ENCODE measurements at regions not wholly inside any gene's neighbourhood (a gene's known extent, or its start where the extent isn't known, plus 50 kb on each side); places are given as distances from the start of the nearest gene placed in this dataset.

GRCh38 chr2:139814458-139814857 is 1034.3 kb upstream of the NXPH2 start:
- DNase-seq: no peak

- no peak for DNase-seq
These were observed 1033.2 kb upstream of the NXPH2 start for GRCh38 chr2:139813340-139813739.

GRCh38 chr2:139805441-139805840 is 1025.3 kb upstream of the NXPH2 start:
- no peak for DNase-seq

- peak; percentile 2 to 3 for DNase-seq
These were observed 1018.2 kb upstream of the NXPH2 start for GRCh38 chr2:139798391-139798790.

DNA sequence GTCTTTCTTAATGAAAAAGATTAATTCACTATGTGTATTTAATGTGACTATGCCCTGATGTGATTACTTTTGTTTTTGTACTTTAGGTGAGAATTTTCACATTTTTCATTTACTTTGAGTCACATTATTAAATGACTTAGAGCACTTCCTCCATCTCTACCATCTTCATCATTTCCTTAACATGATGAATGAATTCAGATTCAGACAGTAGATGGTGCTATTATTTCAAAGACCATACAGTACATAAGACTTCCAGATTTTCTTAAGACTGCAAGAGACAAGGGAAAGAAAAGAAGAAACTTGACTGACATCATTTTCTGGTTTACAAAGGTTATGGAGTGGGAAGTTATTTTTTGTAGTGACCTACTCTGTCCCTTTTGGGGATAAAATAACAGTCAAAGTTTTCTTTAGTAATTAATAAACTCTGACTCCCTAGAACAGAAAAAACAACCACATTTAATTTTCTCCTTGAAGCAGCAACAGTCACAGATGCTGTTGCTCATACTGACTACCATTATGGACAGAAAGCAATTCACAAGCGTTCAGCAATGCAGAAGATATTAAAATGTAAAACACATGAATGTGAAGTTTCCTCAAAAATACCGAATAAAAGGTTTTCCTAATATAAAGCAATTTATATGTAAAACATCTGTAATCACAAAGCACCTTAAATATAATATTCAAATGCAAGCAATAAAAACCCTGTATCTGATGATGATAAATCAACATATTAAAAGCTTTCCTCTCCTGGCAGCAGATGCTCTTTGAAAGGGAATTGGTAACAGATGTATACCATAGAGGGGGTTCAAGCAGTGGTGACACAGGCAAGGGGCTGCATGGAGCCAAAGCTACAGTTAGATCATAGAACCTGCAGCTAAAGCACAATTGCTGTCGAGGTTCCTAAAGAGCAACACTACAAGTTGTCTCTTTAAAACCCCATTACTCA is 1010.9 kb upstream of the NXPH2 start:
- DNase-seq: peak; percentile 30 to 49

DNA sequence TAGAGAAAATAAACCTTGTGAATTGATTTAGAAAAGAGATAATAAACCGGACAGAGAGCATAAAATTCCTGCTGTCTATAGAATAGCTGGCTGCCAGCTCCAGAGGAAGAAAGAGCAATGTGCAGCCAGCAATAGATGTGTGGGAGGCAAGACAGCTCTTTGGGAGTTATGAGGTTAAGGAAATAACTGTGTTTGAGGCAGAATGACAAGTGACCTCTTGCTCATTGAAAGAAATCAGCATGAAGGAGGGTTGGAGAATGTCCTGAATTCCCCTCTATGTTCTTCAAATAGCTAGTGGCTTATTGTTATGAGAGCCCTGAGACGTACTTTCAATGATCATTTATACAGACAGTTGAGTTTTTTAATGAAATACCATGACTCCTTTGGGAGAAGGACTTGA is 1009.9 kb upstream of the NXPH2 start:
- DNase-seq: no peak

- DNase-seq: no peak
These were observed 998.5 kb upstream of the NXPH2 start for GRCh38 chr2:139778732-139779131.

- no peak for DNase-seq
These were observed 993.6 kb upstream of the NXPH2 start for GRCh38 chr2:139773720-139774277.

- DNase-seq: no peak
These were observed 989.4 kb upstream of the NXPH2 start for GRCh38 chr2:139769633-139770032.

DNA sequence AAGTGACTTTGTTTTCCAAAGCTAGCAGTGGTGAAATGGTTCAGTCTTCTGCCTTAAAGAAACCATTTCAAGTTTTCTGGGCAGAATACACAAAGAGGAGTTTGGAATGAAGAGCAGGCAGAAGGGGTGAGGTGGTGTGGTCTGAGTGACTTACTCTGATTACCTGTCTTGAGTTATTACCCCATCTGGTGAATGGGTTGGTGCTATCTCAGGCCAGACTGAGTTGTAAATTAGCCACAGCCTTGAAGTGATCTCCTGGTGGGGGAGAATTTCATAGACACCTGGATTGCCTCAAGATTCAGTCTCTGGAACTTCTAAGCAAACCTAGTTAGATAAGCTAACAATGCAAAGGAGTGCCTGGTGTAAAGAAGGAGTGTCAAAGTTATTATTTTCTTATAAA is 983.5 kb upstream of the NXPH2 start:
- no peak for DNase-seq

DNA sequence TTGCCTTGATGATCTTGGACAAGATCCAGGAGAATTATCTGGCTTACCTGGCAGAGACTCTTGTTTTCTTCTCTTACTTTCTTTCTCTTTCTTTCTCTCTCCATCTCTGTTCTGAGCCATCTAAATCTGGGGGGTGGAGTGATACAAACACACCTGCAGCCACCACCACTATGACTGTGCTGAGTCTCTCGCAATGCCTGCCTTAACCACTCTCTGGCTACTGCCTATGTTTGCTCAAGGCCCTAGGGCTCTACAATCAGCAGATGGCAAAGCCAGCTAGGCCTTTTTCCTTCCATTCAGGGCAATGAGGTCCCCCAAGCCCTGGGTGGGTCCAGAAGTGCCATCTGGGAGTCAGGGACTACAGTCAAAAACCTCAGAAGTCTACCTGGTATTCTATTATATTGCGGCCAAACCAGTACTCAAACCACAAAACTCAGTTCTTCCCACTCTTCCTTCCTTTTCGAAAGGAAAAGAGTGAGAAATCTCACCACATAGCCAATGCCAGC is 978.9 kb upstream of the NXPH2 start:
- no peak for DNase-seq

DNA sequence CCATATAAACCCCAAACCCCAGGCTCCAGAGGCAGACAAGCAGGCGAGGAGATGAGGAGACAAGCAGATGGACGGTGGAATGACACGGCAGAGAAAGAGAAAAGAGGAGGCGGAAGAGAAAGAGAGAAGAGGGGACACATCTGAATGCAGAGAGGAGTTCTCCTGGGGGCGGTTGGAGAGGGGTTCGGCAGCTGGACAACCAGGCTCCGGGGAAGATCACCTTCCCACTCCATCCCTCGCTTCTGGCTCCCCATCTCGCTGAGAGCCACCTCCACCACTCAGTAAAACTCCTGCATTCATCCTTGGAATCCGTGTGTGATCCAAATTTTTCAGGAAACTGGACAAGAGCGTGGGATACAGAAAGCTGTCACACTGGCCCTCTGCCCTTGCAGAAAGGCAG is 966.7 kb upstream of the NXPH2 start:
- DNase-seq: no peak

GRCh38 chr2:139744273-139744672 is 964.1 kb upstream of the NXPH2 start:
- no peak for DNase-seq

GRCh38 chr2:139742216-139743172 is 962.3 kb upstream of the NXPH2 start:
- no peak for DNase-seq

DNA sequence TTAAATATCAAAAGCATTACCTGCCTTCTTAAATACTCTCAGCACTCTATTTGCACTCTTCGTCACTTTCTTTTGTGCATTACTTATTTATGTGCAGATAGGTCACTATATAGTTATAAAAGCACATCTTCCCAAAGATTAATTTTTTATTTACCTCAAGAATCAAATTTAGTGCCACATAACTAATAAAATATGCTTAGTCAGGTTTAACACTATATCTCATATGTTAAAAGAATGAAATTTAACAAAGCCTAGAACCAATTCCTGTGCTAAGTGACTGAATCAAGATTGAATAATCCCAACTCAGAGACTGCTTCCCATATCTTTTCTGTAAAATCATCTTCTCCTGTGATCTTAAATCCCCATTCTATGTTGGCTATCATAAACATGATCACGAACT is 957.5 kb upstream of the NXPH2 start:
- DNase-seq: no peak

DNA sequence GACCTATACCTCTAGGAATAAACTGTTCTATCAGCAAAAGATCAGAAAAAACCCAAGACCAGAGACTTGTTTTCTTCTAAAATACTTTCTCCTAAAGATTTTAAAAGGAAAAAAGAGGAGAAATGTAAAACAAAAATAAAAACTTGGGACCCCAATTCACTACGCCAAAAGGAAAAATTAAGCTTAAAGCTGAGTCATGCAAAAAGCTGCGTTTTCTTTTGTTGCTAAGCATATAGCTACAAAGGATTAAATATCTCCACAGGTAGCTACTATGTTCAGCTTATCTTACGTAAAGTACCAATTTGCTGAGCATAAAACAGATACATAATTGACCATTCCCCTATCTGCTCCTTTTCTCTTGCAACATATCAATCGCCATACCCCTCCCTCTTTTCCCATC is 950.0 kb upstream of the NXPH2 start:
- no peak for DNase-seq

- no peak for DNase-seq
These were observed 941.3 kb upstream of the NXPH2 start for GRCh38 chr2:139721411-139721995.

DNA sequence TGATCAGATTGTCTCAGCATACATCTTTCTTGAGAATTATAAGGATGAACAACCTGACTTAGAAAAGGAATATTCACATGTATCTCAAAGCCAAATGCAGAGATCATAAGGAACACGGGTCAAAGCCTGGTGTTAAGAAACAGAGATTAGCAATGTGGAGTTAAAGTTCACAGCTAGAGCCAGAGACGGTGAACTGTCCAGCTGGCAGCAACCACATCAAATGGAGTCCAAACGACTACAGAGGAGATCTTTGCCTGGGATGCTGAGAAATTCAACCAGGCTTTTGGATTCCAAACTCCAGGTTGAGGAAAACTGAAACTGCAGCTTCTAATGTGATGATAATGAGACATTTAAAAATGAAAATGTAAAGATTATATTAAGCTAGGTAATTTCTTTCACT is 939.9 kb upstream of the NXPH2 start:
- DNase-seq: no peak

DNA sequence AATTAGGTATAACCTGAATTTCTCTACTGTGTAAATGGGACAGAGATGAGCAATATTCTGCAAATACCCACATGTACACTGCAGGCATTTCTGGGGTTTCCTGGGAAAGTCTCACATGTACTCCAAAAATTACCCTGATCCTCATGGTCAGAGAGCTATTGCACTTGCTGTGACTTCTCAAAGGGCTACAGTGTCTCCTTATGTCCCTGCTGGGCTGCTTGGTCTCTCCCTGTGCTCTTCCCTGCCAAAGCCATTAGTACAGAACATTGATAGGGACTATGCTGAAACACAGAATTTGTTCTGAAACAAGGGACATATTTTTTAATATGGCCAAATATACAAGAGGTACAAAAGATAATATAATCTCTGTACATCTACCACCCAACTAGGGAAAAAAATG is 924.4 kb upstream of the NXPH2 start:
- DNase-seq: no peak

GRCh38 chr2:139694327-139694726 is 914.1 kb upstream of the NXPH2 start:
- no peak for DNase-seq

- no peak for DNase-seq
These were observed 906.0 kb upstream of the NXPH2 start for GRCh38 chr2:139686205-139686604.

DNA sequence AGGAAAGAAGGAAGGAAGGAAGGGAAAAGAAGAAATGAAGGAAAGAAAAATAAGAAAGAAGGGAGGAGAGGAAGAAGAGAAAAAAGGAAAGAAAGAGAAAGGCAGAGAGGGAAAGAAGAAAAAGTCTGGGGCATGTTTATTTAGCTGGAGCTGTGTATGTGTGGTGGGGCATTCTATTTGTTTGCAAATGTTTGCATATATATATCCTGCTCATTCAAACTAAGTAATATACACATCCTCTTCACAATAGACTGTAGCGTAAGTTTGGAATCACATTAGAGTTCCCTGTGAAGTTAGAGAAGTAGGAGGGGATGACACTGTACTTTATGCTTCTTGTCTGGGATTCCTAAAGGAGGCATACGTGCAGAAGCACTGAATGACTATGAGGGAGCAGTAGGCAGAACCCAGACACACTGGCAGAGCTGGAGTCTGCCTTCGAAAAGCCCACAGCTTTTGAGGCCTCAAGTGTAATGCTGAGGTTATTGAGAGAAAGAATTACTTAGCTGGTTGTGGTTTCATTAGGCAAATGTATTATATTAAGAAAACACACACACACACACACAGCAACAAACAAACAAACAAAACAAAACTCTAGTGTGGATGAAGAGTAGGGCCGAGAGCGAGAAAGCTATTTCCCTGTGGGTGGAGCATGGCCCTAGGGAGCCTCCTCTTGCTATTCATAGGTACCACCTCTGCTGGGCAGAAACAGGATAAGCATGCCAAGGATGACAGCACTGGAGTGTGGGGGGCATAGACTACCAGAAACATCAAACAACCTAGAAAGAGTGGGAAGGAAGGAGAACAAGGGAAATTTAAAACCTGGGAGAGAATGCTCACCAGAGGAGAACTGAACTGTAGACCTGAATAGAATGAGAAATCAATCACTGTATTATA is 905.1 kb upstream of the NXPH2 start:
- no peak for DNase-seq

All from AML-193 (cell line).